MM.1S (cell line): ENCODE measurements at regions not wholly inside any gene's neighbourhood (a gene's known extent, or its start where the extent isn't known, plus 50 kb on each side); places are given as distances from the start of the nearest gene placed in this dataset.

Experiments used
- DNase-seq: peaks from one replicate; pipeline ENCODE4 v3.0.0-alpha.2; 2015
- H2AFZ ChIP-seq: fragments of 300-600 bp; sonication (generic); 2 replicates; pipeline ENCODE4 v1.6.0; 2016; ENCODE audit warnings: antibody characterized with exemption, low read length
- H3F3A ChIP-seq: fragments of 300-600 bp; sonication (generic); 2 replicates; pipeline ENCODE4 v1.6.1; 2016; ENCODE audit warnings: mild to moderate bottlenecking, antibody characterized with exemption, low read length, moderate library complexity, mixed read lengths; ENCODE audit not compliant: insufficient read depth
- H3K27ac ChIP-seq: fragments of 300-600 bp; sonication (generic); 2 replicates; pipeline ENCODE4 v1.5.1; 2016; ENCODE audit warnings: mild to moderate bottlenecking, low read length
- H3K27me3 ChIP-seq: fragments of 300-600 bp; sonication (generic); replicated peaks from 2 replicates; pipeline ENCODE4 v1.6.0; 2016; ENCODE audit warnings: low read length; ENCODE audit not compliant: insufficient read depth
- H3K36me3 ChIP-seq: fragments of 300-600 bp; sonication (generic); replicated peaks from 2 replicates; pipeline ENCODE4 v1.6.1; 2016; ENCODE audit warnings: mild to moderate bottlenecking, low read length, mixed read lengths; ENCODE audit not compliant: insufficient read depth
- H3K4me1 ChIP-seq: fragments of 300-600 bp; sonication (generic); 2 replicates; pipeline ENCODE4 v1.6.1; 2016; ENCODE audit warnings: low read length, mixed read lengths
- H3K4me2 ChIP-seq: fragments of 300-600 bp; sonication (generic); 2 replicates; pipeline ENCODE4 v1.6.0; 2016; ENCODE audit warnings: low read depth, low read length
- H3K4me3 ChIP-seq: fragments of 300-600 bp; sonication (generic); 2 replicates; pipeline ENCODE4 v1.5.1; 2016; ENCODE audit warnings: low read length, mixed read lengths
- H3K79me2 ChIP-seq: fragments of 300-600 bp; sonication (generic); 2 replicates; pipeline ENCODE4 v1.6.1; 2016; ENCODE audit warnings: mixed run types, low read length, mixed read lengths
- H3K9ac ChIP-seq: fragments of 300-600 bp; sonication (generic); 2 replicates; pipeline ENCODE4 v1.6.1; 2016; ENCODE audit warnings: low read length, mixed read lengths
- H3K9me2 ChIP-seq: fragments of 300-600 bp; sonication (generic); replicated peaks from 2 replicates; pipeline ENCODE4 v1.6.1; 2016; ENCODE audit warnings: mild to moderate bottlenecking, low read length, mixed read lengths; ENCODE audit not compliant: insufficient read depth
- H3K9me3 ChIP-seq: fragments of 300-600 bp; sonication (generic); replicated peaks from 2 replicates; pipeline ENCODE4 v1.6.1; 2016; ENCODE audit warnings: mild to moderate bottlenecking, low read length, mixed read lengths; ENCODE audit not compliant: insufficient read depth
- H4K20me1 ChIP-seq: fragments of 300-600 bp; sonication (generic); 2 replicates; pipeline ENCODE4 v1.6.1; 2016; ENCODE audit warnings: mild to moderate bottlenecking, low read length, moderate library complexity, mixed read lengths; ENCODE audit not compliant: insufficient read depth
- CTCF ChIP-seq: fragments of 300-600 bp; sonication (generic); IDR thresholded peaks from 2 replicates; pipeline ENCODE4 v1.5.1; 2016; ENCODE audit warnings: antibody characterized with exemption, low read length, mixed read lengths
- EZH2 ChIP-seq: fragments of 300-600 bp; sonication (generic); optimal IDR thresholded peaks from 2 replicates; pipeline ENCODE3; 2017; ENCODE audit warnings: low read depth, mild to moderate bottlenecking, antibody characterized with exemption, low read length, mixed read lengths
- EZH2phosphoT487 ChIP-seq: fragments of 300-600 bp; sonication (generic); IDR thresholded peaks from 2 replicates; pipeline ENCODE4 v1.6.1; 2018; ENCODE audit warnings: antibody characterized with exemption, low read length

- Histone ChIP-seq H3K4me2 (no peak overlapping the region), H3K79me2 (no peaks in the 10 kb centered on the region), H3F3A (no peaks in the 10 kb centered on the region), H3K36me3 (no peaks in the 10 kb centered on the region), H3K4me1 (no peaks in the 10 kb centered on the region), H3K9me2 (no peaks in the 10 kb centered on the region), H3K9ac (no peak overlapping the region), H2AFZ (no peak overlapping the region), H4K20me1 (no peaks in the 10 kb centered on the region), H3K9me3 (no peaks in the 10 kb centered on the region), H3K27me3 (no peaks in the 10 kb centered on the region), H3K27ac (no peak overlapping the region), H3K4me3 (no peak overlapping the region)
- TF ChIP-seq CTCF, result no peak
- no peak for TF ChIP-seq EZH2phosphoT487
- TF ChIP-seq EZH2, result no peak
- no peak for DNase-seq
Measured at GRCh38 chr4:157854819-157855218, 318.0 kb downstream of the GASK1B start.

GRCh38 chr4:157840648-157841047, 332.2 kb downstream of the GASK1B start:
- no peak for TF ChIP-seq EZH2
- TF ChIP-seq EZH2phosphoT487, result no peak
- no peak for TF ChIP-seq CTCF
- H2AFZ ChIP-seq, result no peak overlapping the region

GRCh38 chr4:157840034-157840433, 332.8 kb downstream of the GASK1B start:
- H3K9me3 ChIP-seq, result no peaks in the 10 kb centered on the region
- no peak overlapping the region for H2AFZ ChIP-seq
- no peak for TF ChIP-seq EZH2phosphoT487
- TF ChIP-seq CTCF, result no peak
- no peak for TF ChIP-seq EZH2

More at GRCh38 chr4:157840648-157841047, 332.2 kb downstream of the GASK1B start:
- H4K20me1 ChIP-seq, result no peaks in the 10 kb centered on the region
- no peak for DNase-seq
- H3K36me3 ChIP-seq, result no peaks in the 10 kb centered on the region
- no peaks in the 10 kb centered on the region for H3F3A ChIP-seq
- no peak overlapping the region for H3K27ac ChIP-seq
- no peaks in the 10 kb centered on the region for H3K9me3 ChIP-seq
- no peaks in the 10 kb centered on the region for H3K4me1 ChIP-seq
- H3K4me3 ChIP-seq, result no peak overlapping the region
- no peaks in the 10 kb centered on the region for H3K27me3 ChIP-seq
- no peaks in the 10 kb centered on the region for H3K79me2 ChIP-seq
- no peak overlapping the region for H3K4me2 ChIP-seq
- no peaks in the 10 kb centered on the region for H3K9me2 ChIP-seq
- H3K9ac ChIP-seq, result no peak overlapping the region

More at GRCh38 chr4:157840034-157840433, 332.8 kb downstream of the GASK1B start:
- no peak for DNase-seq
- H4K20me1 ChIP-seq, result no peaks in the 10 kb centered on the region
- H3K4me2 ChIP-seq, result no peak overlapping the region
- H3K4me1 ChIP-seq, result no peaks in the 10 kb centered on the region
- no peaks in the 10 kb centered on the region for H3F3A ChIP-seq
- no peak overlapping the region for H3K9ac ChIP-seq
- no peaks in the 10 kb centered on the region for H3K27me3 ChIP-seq
- H3K27ac ChIP-seq, result no peak overlapping the region
- no peaks in the 10 kb centered on the region for H3K79me2 ChIP-seq
- H3K36me3 ChIP-seq, result no peaks in the 10 kb centered on the region
- H3K4me3 ChIP-seq, result no peak overlapping the region
- no peaks in the 10 kb centered on the region for H3K9me2 ChIP-seq
